Psoas muscle (tissue), 7 donors: ENCODE measurements at regions not wholly inside any gene's neighbourhood (a gene's known extent, or its start where the extent isn't known, plus 50 kb on each side); places are given as distances from the start of the nearest gene placed in this dataset.
"Not testable (repeated sequence)": the region's sequence is repeated elsewhere in the genome, so short reads cannot be mapped to it uniquely, and the experiment has no call there.

ENCODE experiments used
- ATAC-seq, 4 donors: fragments of 200-7000 bp; cut with Tn5 transposase; one replicate each; pipeline ENCODE4 v1.9.1; 2020; ENCODE audit warnings: moderate library complexity in 3 of 4, mild to moderate bottlenecking in 2 of 4
- DNase-seq, 2 donors: peaks; one replicate each; pipeline ENCODE4 v3.0.0-alpha.2; 2020
- H3K27ac ChIP-seq: fragments of 200-600 bp; one replicate; pipeline ENCODE4 v1.8.0; 2022
- H3K27me3 ChIP-seq, 3 donors: fragments of 200-600 bp in 1 of 3; one replicate each; pipeline versions ENCODE4 v1.6.1 to v1.8.0; 2013 to 2022; ENCODE audit warnings: low read length in 2 of 3, mild to moderate bottlenecking in 2 of 3, moderate library complexity in 1 of 3; ENCODE audit not compliant: insufficient read depth in 3 of 3
- H3K36me3 ChIP-seq, 2 donors: fragments of 200-600 bp in 1 of 2; one replicate each; pipeline versions ENCODE4 v1.6.1 to v1.8.0; 2013 to 2022; ENCODE audit warnings: low read depth in 1 of 2, mild to moderate bottlenecking in 1 of 2, moderate library complexity in 1 of 2; ENCODE audit not compliant: insufficient read depth in 1 of 2
- H3K4me1 ChIP-seq: fragments of 200-600 bp; one replicate; pipeline ENCODE4 v1.8.0; 2022
- H3K4me3 ChIP-seq: fragments of 200-600 bp; one replicate; pipeline ENCODE4 v1.8.0; 2022; ENCODE audit warnings: mild to moderate bottlenecking
- H3K9me3 ChIP-seq: fragments of 200-600 bp; one replicate; pipeline ENCODE4 v1.8.0; 2022
- WGBS, 3 donors: extraction: QIAGEN DNeasy Blood & Tissue Kit; methylation state at CpG; one replicate each; pipeline versions ENCODE4 v1.1.6 to v1.1.7; 2013; 5-methylcytosine and 5-hydroxymethylcytosine counted together
- intact Hi-C, 2 donors: fragments of 100-400 bp; cut with DNase I; formaldehyde crosslinking; loops; one replicate each; pipeline versions ENCODE4 v1.11.0 to v1.14.2; 2022
- TF ChIP-seq, protein P1 (sequence below): fragments of 200-600 bp; IDR thresholded peaks from one replicate; pipeline ENCODE4 v1.8.0; 2022; ENCODE audit warnings: antibody characterized with exemption
- donor health status: healthy with polysubstance abuse.
- donor health status: DM: no; HTN: no; CAD: no; lungs with moderate emphysema.
- donor health status: Bipolar disorder and iron deficiency.
- donor health status: healthy.
- donor health status: DM: yes; HTN: yes; CAD: no.
- donor health status: DM: no; HTN: no; CAD: no.
- donor health status: DM: yes; HTN: yes; CAD: no.

DNA sequence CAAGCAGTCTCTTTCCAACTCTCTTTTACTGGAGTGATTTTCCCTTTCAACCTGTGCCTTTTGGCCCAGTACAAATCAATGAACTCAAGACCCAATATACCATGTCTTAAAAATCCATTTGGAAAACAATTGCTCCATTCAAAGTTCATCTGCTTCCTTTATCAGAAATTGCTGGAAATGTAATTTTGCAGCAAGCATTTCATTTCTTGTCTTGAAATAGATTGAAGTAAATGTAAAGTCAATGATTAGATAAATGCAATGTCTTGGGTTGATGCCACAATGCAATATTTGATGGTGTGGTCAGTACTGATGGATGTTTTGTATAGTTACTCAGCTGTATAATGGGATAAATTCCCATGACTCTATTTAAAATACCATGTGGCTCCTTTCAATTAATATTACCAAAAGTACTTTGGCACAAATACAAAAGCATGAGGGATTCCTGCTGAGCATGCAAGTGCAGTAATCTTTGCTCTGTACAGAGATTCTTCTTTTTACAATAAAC is 707.7 kb upstream of the NOVA1 start:
- H3K36me3 ChIP-seq, result no peaks in the 10 kb centered on the region
- intact Hi-C loops, result no loop called here

DNA sequence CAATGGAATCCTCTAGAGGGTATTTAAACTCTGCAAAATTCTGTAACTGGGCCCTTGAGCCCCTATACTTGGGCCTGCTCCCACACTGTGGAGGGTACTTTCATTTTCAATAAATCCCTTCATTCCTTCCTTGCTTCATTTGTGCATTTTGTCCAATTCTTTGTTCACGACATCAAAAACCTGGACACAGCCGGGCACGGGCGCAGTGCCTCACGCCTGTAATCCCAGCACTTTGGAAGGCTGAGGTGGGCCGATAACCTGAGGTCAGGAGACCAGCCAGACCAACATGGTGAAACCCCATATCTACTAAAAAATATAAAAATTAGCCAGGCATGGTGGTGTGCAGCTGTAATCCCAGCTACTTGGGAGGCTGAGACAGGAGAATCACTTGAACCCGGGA is 714.9 kb upstream of the NOVA1 start:
- H3K27ac ChIP-seq, intact Hi-C loops, H3K27me3 ChIP-seq, H3K4me3 ChIP-seq, H3K4me1 ChIP-seq, H3K9me3 ChIP-seq, ATAC-seq, H3K36me3 ChIP-seq, DNase-seq: not testable (repeated sequence)
- 95 to 97% (median 96%) methylated on average over 7 of the region's 7 CpGs for WGBS, 3 donors

More for the DNA sequence above, 707.7 kb upstream of the NOVA1 start:
- DNase-seq (no peak), ATAC-seq (no peak)
- TF ChIP-seq, protein P1, sequence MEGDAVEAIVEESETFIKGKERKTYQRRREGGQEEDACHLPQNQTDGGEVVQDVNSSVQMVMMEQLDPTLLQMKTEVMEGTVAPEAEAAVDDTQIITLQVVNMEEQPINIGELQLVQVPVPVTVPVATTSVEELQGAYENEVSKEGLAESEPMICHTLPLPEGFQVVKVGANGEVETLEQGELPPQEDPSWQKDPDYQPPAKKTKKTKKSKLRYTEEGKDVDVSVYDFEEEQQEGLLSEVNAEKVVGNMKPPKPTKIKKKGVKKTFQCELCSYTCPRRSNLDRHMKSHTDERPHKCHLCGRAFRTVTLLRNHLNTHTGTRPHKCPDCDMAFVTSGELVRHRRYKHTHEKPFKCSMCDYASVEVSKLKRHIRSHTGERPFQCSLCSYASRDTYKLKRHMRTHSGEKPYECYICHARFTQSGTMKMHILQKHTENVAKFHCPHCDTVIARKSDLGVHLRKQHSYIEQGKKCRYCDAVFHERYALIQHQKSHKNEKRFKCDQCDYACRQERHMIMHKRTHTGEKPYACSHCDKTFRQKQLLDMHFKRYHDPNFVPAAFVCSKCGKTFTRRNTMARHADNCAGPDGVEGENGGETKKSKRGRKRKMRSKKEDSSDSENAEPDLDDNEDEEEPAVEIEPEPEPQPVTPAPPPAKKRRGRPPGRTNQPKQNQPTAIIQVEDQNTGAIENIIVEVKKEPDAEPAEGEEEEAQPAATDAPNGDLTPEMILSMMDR, result no peak
- H3K4me1 ChIP-seq, result no peaks in the 10 kb centered on the region
- no peak overlapping the region for H3K4me3 ChIP-seq
- H3K27me3 ChIP-seq, result no peaks in the 10 kb centered on the region
- H3K27ac ChIP-seq, result no peak overlapping the region
- peaks cover 5% of the 10 kb centered on the region for H3K9me3 ChIP-seq

DNA sequence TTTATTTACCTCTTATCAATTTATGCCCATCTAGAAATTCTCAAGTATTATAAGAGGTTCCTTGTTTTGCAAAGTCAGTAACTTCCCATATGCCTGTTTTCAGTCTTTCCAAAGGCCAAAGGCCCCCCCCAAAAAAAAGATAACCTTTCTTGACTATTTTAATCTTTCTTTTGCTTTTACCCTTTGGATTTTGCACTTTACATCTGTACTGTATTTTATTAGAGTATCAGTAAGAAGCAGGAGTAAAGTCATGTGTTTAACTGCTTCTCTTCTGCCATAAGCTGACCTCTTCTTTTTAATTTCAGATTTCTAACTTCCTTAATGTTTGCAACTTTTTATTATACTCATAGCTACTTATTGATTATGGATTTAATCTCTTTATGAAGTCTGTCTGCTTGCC is 716.4 kb upstream of the NOVA1 start:
- intact Hi-C loops, result no loop called here
- TF ChIP-seq, protein P1, result no peak
- ATAC-seq (no peak), DNase-seq (no peak)
- H3K4me3 ChIP-seq, result no peak overlapping the region
- no peaks in the 10 kb centered on the region for H3K27me3 ChIP-seq
- no peaks in the 10 kb centered on the region for H3K9me3 ChIP-seq
- no peaks in the 10 kb centered on the region for H3K4me1 ChIP-seq
- no peaks in the 10 kb centered on the region for H3K36me3 ChIP-seq
- H3K27ac ChIP-seq, result no peak overlapping the region

DNA sequence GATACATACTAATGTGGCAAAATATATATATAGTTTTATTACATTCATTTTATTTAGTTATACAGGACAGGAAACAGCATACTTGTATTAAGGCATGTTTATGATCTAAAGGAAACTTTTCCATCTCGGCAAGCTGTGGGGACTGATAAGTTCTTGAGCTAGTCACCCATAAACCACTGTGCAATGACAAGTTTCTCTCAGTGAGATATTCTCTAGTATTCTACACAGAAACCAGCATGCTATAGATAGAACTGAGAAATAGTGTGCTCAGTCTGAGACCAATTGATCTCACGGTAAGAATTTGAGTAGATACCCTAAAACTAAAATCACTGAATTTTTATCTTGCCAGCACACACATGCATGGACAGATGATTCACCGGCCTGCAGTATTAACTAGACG is 717.6 kb upstream of the NOVA1 start:
- Histone ChIP-seq H3K27me3 (no peaks in the 10 kb centered on the region), H3K36me3 (no peaks in the 10 kb centered on the region)
- WGBS, 3 donors, result 57 to 74% (median 64%) methylated on average over 4 of the region's 4 CpGs

DNA sequence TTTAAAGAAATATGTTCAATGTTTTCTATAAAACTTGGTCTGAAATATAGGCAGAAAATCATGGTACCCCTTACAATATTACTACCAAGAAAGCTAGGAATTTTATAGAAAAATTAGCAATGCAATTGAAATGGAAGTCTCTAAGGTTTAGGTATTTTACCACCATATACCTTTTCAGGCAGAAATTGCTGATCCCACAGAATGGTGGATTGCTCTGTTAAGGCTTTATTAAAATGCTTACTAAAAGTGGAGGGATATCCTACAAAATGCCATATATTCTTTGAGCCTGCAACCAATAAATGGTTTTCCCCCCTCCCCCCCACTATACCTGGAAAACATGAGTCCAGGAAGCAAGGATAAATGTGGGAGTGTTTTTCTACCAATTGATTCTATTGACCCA is 718.1 kb upstream of the NOVA1 start:
- ATAC-seq, result no peak
- Histone ChIP-seq H3K9me3 (no peaks in the 10 kb centered on the region), H3K27me3 (no peaks in the 10 kb centered on the region), H3K4me1 (no peaks in the 10 kb centered on the region), H3K27ac (no peak overlapping the region), H3K36me3 (no peaks in the 10 kb centered on the region), H3K4me3 (no peak overlapping the region)
- TF ChIP-seq, protein P1, result no peak
- DNase-seq, result no peak
- intact Hi-C loops, result no loop called here

More for the DNA sequence above, 717.6 kb upstream of the NOVA1 start:
- ATAC-seq (no peak), DNase-seq (no peak)
- Histone ChIP-seq H3K4me3 (no peak overlapping the region), H3K4me1 (no peaks in the 10 kb centered on the region), H3K9me3 (no peaks in the 10 kb centered on the region), H3K27ac (no peak overlapping the region)
- TF ChIP-seq, protein P1, result no peak
- intact Hi-C loops, result no loop called here
